Thoracic aorta (tissue), 2 donors: ENCODE measurements at regions not wholly inside any gene's neighbourhood (a gene's known extent, or its start where the extent isn't known, plus 50 kb on each side); places are given as distances from the start of the nearest gene placed in this dataset.

ENCODE experiments used
- ATAC-seq: fragments of 150-250 bp; one replicate; pipeline ENCODE4 v1.8.0; 2017; ENCODE audit warnings: low read depth; ENCODE audit not compliant: insufficient number of reproducible peaks, low FRiP score
- DNase-seq: peaks from one replicate; pipeline ENCODE4 v3.0.0-alpha.2; 2020; ENCODE audit warnings: low spot score
- H3K27ac ChIP-seq, 2 donors: fragments of 200-600 bp; sonication (generic); 1 replicate in 1 of 2; 2 replicates in 1 of 2; pipeline ENCODE4 v1.5.1; 2016; ENCODE audit warnings: mild to moderate bottlenecking in 2 of 2, moderate library complexity in 2 of 2
- H3K27me3 ChIP-seq: fragments of 200-600 bp; sonication (generic); replicated peaks from 2 replicates; pipeline ENCODE4 v1.6.0; 2016; ENCODE audit warnings: mild to moderate bottlenecking; ENCODE audit not compliant: insufficient read depth
- H3K36me3 ChIP-seq: fragments of 200-600 bp; sonication (generic); one replicate; pipeline ENCODE4 v1.5.1; 2016
- H3K4me1 ChIP-seq, 2 donors: fragments of 200-600 bp; sonication (generic); 1 replicate in 1 of 2; 2 replicates in 1 of 2; pipeline versions ENCODE4 v1.5.1 to v1.6.0; 2016; ENCODE audit warnings: low read depth in 2 of 2, mild to moderate bottlenecking in 1 of 2; ENCODE audit not compliant: control insufficient read depth in 1 of 2
- H3K4me3 ChIP-seq: fragments of 200-600 bp; sonication (generic); 2 replicates; pipeline ENCODE4 v1.5.1; 2016; ENCODE audit warnings: mild to moderate bottlenecking
- H3K9me3 ChIP-seq: fragments of 200-600 bp; sonication (generic); 2 replicates; pipeline ENCODE4 v1.5.1; 2016
- TF ChIP-seq, protein P1 (sequence below): fragments of 200-600 bp; sonication (generic); IDR thresholded peaks from one replicate; pipeline ENCODE4 v1.5.1; 2019; ENCODE audit warnings: antibody characterized with exemption

DNA sequence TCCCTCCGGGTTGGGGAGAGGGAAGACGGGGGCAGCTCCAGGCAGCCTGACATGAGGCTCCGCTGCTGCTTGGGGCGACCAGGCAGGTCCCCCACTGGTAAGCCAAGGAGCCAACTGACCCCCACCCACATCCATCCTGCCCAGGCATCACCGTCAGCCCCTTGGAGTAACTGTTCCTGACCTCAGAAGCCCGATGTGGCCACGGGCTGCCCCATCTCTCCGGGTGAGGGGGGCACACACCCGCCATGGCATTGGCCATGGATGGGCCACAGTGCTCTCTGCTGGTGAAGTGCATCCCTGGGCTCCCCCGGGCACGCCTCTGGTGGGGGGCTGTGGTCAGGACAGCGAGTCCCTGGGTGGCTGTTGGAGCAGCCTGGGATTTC is 100.0 kb downstream of the CRYAA start:
- TF ChIP-seq, protein P1, sequence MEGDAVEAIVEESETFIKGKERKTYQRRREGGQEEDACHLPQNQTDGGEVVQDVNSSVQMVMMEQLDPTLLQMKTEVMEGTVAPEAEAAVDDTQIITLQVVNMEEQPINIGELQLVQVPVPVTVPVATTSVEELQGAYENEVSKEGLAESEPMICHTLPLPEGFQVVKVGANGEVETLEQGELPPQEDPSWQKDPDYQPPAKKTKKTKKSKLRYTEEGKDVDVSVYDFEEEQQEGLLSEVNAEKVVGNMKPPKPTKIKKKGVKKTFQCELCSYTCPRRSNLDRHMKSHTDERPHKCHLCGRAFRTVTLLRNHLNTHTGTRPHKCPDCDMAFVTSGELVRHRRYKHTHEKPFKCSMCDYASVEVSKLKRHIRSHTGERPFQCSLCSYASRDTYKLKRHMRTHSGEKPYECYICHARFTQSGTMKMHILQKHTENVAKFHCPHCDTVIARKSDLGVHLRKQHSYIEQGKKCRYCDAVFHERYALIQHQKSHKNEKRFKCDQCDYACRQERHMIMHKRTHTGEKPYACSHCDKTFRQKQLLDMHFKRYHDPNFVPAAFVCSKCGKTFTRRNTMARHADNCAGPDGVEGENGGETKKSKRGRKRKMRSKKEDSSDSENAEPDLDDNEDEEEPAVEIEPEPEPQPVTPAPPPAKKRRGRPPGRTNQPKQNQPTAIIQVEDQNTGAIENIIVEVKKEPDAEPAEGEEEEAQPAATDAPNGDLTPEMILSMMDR = no peak
- H3K4me1 ChIP-seq = no peaks in the 10 kb centered on the region
- no peak overlapping the region for H3K4me3 ChIP-seq
- ATAC-seq (no peak), DNase-seq (no peak)
- H3K9me3 ChIP-seq = no peaks in the 10 kb centered on the region
- H3K27me3 ChIP-seq = no peaks in the 10 kb centered on the region
- H3K27ac ChIP-seq = no peak overlapping the region
- H3K36me3 ChIP-seq = no peaks in the 10 kb centered on the region

GRCh38 chr21:43268086-43268803 is 99.4 kb downstream of the CRYAA start:
- Histone ChIP-seq H3K4me1 (no peaks in the 10 kb centered on the region), H3K4me3 (no peak overlapping the region), H3K27ac (no peak overlapping the region), H3K27me3 (no peaks in the 10 kb centered on the region), H3K9me3 (no peaks in the 10 kb centered on the region), H3K36me3 (no peaks in the 10 kb centered on the region)
- TF ChIP-seq, protein P1 = no peak
- DNase-seq = no peak
- ATAC-seq = no peak

GRCh38 chr21:43267391-43268085 is 98.7 kb downstream of the CRYAA start:
- no peak for DNase-seq
- H3K4me1 ChIP-seq = no peaks in the 10 kb centered on the region
- no peaks in the 10 kb centered on the region for H3K9me3 ChIP-seq
- H3K36me3 ChIP-seq = no peaks in the 10 kb centered on the region
- H3K4me3 ChIP-seq = no peak overlapping the region
- no peaks in the 10 kb centered on the region for H3K27me3 ChIP-seq
- TF ChIP-seq, protein P1 = no peak
- H3K27ac ChIP-seq = no peak overlapping the region
- no peak for ATAC-seq

DNA sequence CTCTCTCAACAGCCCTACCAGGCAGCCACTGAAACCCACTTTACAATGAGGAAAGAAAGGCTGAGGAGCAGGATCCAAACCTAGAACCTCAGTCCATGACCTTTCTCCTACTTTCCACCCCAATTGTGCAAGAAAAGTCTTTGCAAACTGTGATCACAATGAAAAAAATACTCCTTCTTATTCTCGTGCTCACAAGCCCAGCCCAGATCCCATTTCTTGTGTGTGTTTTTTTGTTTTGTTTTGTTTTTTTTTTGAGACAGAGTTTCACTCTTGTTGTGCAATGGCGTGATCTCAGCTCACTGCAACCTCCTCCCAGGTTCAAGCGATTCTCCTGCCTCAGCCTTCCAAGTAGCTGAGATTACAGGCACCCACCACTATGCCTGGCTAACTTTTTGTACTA is 97.7 kb downstream of the CRYAA start:
- ATAC-seq = no peak
- Histone ChIP-seq H3K4me1 (no peaks in the 10 kb centered on the region), H3K27me3 (no peaks in the 10 kb centered on the region), H3K4me3 (no peak overlapping the region), H3K9me3 (no peaks in the 10 kb centered on the region), H3K36me3 (no peaks in the 10 kb centered on the region), H3K27ac (no peak overlapping the region)
- DNase-seq = no peak
- TF ChIP-seq, protein P1 = no peak

- Histone ChIP-seq H3K4me3 (no peak overlapping the region), H3K9me3 (no peaks in the 10 kb centered on the region), H3K4me1 (no peaks in the 10 kb centered on the region), H3K27me3 (no peaks in the 10 kb centered on the region), H3K36me3 (no peaks in the 10 kb centered on the region), H3K27ac (no peak overlapping the region)
- DNase-seq (no peak), ATAC-seq (peak; percentile 43)
- TF ChIP-seq, protein P1 = no peak
Observed at GRCh38 chr21:43262427-43262826, 93.6 kb downstream of the CRYAA start.
